ENCODE measurements at regions not wholly inside any gene's neighbourhood (a gene's known extent, or its start where the extent isn't known, plus 50 kb on each side); places are given as distances from the start of the nearest gene placed in this dataset.
"Not testable (repeated sequence)": the region's sequence is repeated elsewhere in the genome, so short reads cannot be mapped to it uniquely, and the experiment has no call there.

DNA sequence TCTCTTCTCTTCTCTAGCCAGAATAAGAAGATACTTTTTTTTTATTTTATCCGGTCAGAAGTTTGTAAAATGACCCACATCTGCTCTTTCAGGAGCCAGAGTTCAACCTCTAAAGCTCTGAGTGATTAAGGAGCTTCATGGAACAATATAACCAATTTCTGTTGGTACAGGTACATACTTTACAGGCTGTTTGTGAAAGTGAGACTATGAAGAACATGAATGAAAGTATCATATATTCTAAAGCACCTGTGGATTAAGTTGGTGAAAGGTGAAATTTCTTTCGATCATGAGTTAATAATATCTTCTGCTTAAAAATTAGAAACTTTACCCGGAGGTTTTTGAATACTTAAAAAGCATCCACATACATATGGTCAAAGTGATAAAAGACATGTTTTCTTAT is 65.2 kb downstream of the DMRT2 start:
- no peak for DNase-seq

DNA sequence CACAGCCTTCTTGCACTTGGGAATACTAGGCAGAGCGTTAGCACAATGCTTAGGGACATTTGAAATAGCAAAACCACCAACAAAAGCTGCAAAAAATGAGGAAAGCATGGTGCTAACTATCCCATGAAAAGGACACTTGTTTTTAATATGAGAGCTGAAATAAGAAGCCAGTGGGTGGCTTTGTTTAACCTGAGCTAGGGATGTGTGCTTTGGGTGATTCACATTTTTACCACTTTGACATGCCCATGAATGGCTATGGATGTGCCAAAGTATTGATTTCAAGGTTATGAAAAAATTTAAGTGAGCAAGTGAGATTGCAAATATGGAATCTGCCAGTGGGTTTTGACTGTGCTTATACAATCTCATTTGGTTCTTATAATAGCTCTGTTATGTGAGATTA is 67.3 kb downstream of the DMRT2 start:
- no peak for DNase-seq

DNA sequence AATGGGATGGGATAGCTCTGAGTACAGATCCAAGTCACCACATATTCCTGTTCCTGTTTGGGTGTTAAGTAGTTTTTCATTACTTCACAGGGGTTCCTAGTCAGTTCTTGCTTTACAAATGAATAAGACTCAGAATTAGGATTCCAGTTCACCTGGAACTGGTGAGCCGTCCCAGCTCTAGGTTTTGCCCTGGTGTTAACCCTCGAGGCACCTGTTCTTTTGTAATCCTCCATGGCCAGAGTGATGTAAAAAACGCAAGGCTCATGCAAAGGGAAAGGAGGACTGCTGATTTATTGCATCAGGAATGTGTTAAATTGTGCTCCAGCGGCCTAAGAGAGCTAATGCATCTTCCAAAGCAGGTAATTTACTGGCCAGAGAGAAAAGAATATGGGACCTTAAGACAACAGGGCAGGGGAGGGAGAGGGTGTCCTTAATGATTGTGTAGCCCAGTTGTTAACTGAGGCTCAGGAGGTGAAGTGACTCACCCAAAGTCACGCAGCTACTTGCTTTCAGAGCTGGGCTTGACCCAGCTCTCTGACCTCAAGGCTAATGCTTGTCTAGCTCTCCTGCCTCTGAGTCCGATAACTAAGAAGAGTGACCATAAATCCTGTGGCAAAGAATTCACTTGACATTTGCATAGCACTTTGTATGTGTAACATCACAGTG is 70.5 kb downstream of the DMRT2 start:
- no peak for DNase-seq

DNA sequence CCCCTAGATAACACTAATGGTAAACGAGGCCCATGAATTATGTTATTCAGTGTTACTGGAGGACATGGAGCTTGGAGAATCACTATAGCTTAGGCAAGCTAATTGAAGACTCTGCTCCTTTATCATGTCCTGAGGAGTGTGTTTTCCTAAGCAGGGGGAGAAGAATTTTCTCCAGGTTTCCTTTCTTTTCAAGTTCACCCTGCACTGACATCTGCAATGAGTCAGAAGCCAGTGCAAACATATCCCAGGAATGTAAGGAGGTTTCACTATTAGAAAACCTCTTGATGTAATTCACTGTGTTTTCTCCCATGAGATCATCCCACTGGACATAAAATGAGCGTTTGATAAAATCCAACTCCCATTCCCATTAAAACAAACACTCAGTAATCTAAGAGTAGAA is 75.6 kb downstream of the DMRT2 start:
- DNase-seq: no peak

DNA sequence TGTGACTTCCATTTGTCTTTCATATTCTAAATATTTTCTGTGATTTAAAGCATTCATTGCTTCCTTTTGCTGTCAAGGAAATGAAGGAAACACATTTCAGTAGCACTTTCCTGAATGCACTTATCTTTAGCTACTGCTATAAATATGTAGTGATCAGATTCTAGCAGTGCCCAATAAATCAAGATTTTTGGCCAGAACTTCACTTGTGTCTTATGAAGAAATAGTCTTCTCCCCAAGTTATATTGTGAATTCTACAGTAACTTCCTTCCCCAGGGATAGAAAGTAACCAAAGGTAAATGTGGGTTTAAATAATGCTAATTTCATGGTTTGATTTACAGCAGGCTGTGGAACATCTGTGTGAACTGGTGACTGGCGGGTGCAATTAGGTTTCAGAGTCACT is 77.9 kb downstream of the DMRT2 start:
- DNase-seq: no peak

DNA sequence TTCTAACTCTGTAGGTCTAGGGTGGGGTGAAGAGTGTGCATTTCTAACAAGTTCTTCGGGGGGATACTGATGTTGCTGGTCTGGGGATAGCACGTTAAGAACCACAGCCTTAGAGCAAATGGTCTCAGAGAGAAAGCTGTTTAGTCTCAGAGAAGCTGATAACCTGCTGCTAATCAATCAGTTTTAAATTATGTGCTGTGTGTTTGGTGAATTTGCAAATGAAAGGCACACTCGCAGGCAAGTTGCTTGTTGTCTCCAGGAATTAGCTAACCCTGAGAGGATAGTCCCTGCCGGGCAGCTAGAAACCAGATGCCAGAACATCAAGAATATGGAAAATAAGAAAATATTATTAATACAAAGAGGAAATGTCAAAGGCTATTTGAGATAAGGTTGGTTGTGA is 79.2 kb downstream of the DMRT2 start:
- no peak for DNase-seq

DNA sequence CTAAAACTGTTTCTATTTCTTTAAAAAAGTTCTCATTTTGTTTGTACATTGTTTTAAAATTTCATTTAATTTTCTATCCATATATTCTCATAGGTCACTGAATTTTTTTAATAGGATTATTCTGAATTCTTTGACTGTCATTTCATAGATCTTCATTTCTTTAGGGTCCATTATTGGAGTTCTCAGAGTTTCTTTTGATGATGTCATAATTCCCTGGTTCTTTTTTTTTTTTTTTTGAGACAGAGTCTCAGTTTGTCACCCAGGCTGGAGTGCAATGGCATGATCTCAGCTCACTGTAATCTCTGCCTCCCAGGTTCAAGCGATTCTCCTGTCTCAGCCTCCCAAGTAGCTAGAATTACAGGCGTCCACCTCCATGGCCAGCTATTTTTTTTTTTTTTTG is 89.9 kb downstream of the DMRT2 start:
- no peak for DNase-seq

DNA sequence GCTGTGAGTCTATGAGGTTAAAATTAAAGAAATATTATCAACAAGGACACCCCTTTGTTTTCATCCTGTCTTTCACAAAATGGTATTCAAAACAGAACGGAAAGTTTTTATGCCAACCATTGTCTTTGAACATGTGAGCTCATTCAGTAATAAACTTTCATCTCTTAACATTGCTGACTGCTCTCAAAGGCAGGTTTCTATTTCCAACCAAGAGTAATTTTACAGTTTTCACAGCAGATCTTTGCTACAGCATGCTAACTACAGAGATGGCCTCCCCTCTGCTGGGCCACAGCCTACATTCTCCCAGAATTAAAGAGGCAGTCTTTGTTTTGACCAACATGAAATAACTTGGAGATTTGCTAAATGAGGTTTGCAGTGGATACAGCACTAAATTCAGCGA is 101.5 kb downstream of the DMRT2 start:
- DNase-seq: no peak

DNA sequence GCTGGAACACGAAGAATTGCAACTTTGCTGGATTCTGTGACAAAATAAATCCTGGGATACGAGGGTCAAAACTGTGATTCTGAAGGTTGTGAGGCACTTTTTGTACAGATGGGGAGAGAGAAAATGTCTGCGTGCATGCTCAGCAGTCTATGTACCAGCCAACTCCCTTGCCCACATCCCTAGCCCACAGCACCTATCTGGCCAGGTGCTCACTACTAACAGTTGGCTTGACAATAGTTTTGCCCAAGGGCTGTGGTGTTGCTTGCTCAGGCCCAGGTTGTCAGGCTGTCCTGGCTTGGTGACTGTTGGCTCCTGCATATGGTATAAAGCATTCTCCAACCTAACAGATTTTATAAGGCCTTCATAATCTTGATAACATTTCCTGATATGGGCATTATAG is 102.0 kb downstream of the DMRT2 start:
- DNase-seq: no peak

DNA sequence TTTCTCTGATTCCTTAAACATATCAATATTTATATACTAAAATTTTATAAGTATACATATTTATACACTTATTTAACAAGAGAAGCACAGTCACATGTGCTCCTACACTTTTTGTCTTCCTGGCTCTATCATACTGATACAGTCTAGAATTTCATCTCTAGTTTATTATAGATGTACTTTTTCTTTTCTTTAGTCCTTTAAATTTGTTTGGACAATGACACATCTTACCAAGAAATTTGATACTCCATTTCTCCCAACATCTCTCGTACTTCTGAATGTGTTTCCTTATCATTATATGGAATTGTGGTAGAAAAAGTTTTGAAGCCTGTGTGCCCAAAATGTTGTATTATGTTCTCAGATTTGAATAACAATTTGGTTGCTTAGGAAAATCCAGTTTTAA is 104.6 kb downstream of the DMRT2 start:
- no peak for DNase-seq

DNA sequence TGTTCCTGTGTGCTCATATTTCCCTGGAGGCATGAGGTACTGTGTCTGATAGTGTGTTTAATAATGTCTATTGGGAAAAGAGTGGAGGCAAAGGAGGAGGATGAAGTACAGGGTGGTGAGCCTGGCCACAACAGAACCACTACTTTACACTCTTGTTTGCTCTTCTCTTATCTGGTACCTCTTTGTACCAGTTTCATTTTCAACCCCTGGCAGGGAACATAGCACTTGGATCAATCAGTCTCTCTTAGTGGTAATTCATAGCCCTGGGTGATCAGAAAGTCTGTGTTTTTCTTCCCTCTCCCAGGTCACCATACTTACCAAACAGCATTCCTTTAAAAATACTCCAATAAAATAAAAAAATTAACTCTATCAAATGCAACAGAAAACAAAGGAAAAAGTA is 105.4 kb downstream of the DMRT2 start:
- no peak for DNase-seq

DNA sequence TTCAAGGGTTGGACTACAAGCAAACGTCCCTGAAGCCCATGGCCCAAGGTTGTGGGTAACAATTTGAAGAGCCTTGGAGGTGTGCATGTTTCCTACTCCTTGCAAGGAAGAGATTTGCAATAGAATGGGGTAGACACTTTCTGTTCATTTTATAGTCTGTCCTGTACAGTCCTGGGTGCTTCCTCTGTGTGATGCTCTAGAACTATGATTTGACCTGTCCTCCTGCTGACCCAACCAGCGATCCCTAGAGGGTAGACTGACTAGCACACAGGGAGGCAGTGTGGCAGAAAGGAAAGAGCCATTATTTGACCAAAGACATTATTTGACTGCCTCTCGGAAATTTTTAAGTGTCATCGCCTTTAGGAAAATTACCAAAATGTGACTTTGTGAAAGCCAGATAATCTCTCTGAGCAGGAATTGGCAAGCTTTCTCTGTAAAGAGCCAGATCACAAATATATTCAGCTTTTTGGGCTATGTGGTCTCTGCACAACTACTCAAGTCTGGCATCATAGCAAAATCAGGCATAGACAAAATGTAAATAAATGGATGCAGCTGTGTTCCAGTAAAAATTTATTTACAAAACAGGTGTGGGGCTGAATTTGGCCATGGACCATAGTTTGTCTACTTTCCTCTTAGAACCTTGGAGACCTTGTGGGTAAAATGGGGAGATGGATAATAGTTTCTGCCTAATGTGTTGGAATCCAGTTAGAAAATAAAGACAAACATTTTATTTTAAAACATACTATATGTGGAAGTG is 106.8 kb downstream of the DMRT2 start:
- no peak for DNase-seq

DNA sequence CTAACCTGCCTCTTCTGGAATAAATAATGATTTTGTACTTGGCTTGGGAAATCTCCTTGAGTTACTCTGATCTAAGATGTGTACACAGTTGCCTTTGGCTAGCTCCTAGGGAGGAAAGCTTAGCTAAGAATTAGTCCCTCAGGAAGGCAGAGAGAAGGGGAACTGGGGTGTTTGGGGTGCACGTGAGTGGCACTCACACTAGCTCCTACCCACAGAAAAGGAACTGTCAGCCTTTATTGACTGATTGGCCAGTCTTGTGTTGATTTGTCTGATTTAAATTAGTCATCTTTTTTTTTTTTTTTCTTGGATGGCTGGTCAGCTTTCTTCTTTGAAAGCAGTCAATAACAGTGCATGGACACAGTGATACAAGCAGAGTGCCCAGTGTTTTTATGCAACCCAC is 107.7 kb downstream of the DMRT2 start:
- no peak for DNase-seq

DNA sequence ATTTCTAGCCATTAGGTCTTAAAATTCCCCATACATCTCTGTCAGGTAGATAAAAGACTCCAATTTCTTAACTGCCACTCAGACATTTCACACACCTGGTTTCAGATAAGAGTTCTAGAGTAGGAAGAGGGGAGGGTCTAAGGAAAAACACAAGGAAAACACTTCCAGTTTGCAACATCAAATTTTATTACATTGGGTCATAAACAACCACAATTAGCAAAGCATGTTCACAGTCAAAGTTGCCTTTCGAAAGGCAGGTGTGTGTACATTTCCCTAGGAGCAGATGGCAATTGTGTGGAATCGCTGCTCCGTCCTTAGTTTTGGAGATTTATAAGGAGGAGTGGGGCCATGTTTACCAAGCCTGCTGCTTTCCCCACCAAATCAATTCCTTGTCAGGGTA is 120.8 kb downstream of the DMRT2 start:
- no peak for DNase-seq

DNA sequence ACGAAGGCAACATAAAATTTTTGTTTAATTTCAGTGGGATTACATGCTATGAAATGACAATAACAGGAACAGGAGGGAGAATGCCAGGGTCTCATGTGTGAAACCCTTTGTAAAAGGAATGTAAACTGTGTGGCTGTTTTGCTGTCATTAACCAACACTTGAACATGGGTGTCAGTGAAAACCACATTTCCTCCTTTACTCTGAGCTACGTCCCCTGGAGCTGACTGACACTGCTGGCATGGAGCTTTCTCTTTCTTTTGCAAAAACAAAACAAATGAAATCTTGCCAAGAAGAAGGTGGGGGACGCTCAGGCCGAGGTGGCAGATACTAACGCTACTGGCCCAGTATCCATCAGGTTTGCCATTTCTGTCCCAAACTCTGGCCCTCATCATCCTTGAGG is 121.4 kb downstream of the DMRT2 start:
- no peak for DNase-seq

DNA sequence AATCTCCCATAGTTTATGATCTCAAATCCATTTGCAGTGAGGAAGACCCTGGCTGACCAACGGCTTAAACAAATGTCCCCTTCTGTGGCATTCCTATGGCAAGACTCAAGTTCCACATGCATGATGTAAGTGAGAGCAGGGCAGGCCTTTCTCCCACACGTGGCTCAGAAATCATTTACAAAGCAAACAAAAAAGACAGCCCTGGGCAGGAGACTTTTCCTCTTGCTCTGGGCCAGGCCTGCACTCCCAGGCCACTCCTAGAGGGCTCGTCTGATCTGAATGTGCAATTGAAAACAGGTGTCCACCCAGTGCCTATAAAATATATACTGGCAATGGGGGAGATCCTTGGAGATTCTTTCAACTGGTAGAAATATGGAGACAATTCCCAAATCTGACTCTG is 123.1 kb downstream of the DMRT2 start:
- DNase-seq: no peak

DNA sequence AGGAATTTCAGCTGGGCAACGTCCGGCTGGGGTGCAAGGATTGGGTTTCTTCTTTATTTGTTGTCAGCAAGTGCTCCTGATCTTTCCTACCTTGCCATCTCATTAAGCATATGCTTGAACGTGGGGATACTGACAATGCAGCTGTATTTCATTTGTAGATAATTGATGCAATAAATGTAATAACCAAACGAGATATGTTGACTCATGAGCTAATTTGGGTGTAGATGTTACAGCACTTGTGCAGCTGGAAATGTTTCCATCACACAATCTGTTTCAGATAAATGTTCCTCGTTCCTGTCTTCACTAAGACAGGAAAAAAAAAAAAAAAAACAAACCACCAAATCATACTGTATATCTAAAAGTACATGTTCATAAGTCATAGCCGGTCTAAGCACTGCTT is 123.8 kb downstream of the DMRT2 start:
- DNase-seq: no peak

DNA sequence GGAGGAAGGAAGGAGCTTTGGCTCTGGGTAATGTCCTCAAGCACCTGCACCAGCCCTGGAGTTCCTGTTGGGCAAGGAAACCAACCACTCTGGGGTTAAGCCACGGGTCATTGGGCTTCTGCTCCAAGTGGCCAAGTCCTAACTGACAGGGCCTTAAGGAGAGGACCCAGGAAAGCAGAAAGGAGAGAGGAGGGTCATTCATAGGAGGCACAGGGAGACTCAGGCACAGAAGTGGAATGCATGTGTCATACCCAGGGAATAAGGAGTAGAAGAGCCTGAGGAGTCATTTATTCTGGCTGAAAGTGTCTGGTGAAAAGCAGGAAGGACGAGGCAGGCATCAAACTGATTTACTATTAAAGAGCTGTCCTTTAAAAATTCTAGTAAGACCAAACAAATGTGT is 129.2 kb downstream of the DMRT2 start:
- DNase-seq: no peak

DNA sequence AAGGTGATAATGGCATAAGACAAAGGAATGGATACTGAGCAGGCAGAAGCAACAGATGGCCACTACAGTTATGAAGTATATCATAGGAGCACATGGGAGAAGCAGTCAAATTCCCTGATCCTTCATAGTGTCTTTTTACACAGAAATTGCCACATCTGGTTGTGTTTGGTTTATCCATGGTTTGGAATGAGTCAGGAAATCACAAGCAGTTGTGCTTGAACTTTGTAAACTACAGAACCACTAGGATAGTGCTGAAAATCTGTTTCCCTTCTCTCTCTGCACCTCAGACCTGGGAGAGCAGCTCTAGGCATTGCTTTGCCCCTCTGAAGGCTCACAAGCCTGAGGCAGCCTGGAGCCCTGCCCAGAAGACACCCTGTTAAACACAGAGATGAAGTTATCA is 134.0 kb downstream of the DMRT2 start:
- DNase-seq: no peak

DNA sequence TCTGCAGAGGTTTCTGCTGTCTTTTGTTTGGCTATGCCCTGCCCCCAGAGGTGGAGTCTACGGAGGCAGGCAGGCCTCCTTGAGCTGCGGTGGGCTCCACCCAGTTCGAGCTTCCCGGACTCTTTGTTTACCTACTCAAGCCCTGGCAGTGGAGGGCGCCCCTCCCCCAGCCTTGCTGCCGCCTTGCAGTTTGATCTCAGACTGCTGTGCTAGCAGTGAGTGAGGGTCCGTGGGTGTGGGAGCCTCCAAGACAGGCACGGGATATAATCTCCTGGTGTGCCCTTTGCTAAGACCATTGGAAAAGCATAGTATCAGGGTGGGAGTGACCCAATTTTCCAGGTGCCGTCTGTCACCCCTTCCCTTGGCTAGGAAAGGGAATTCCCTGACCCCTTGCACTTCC is 137.0 kb downstream of the DMRT2 start:
- DNase-seq: not testable (repeated sequence)

DNA sequence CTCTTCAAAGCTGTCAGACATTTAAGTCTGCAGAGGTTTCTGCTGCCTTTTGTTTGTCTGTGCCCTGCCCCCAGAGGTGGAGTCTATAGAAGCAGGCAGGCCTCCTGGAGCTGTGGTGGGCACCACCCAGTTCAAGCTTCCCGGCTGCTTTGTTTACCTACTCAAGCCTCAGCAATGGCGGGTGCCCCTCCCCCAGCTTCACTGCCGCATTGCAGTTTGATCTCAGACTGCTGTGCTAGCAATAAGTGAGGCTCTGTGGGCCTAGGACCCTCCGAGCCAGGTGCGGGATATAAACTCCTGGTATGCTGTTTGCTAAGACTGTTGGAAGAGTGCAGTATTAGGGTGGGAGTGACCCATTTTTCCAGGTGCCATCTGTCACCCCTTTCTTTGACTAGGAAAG is 145.5 kb downstream of the DMRT2 start:
- not testable (repeated sequence) for DNase-seq

DNA sequence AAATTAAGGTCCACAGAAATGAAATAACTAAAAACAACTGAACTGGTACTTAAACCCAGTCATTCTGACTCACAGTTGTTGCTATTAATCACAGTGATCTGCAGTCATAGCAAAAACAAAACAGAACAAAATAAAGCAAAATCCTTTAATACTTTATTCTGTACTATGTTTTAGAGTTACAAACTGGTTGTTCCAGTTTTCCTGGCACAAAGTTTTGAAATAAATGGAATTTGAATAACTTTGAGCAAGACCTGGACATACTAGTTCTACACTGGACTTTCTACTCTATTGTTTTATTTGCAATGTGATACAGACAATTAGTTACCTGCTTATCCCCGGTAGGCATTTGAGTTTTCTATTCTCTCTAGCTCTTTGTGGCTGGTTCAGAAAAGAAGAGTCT is 147.9 kb downstream of the DMRT2 start:
- DNase-seq: no peak

DNA sequence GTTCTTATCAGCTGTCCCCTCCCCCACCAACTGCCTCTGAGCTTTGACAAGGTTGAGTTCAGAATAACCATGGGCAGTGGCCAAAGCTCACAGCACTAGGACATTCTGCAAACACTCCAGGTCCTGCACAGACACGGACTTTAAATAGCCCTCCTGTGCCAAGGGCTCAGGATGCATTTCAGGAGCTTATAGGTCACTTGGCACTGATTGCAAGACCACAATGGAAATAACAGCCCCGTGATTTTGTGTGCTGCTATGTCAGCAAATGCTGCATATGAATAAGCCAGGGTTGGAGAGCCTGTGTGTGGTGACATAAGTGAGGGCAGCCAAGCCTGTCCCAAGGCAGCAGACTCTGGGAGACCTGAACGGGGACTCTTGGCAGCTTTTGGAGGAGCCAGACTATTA is 150.7 kb downstream of the DMRT2 start:
- no peak for DNase-seq

DNA sequence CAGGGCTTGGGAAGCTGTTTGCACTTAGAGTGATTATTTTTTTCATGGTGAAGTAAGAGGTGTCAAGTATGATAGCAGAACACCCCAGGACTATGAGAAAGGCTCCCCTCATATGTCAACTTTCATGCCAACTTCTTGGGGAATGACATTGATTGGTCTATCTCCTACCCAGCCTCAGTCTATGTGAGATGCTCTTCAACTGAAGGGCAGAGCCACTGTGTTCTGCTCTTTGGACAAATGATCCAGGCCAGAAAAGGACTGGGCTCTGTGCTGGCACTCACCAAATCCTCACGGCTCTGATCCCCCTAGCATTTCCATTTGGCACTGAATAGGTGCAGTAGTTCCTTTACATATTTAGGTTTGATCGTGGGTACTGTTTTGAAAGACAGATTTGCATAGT is 151.1 kb downstream of the DMRT2 start:
- no peak for DNase-seq

DNA sequence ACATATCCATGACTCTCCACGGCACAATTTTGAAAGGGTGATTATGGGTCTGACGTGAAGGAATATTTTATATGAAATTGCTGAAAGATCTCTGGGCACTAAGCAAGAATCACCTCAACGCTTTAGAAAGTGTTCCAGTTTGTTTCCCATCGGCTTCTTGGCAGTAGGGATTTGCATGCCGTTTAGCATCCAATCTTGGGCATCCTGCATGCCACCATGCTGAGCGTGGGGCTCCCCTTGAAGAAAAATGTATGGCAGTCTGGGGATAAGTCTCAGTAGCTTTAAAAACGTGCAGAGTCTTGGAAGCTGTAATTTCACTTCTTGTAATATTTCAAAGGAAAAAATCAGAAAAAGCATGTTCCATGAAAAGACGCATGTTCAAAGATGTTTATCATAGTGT is 151.7 kb downstream of the DMRT2 start:
- no peak for DNase-seq

All from NCI-H2107 (cell line).